ENCODE measurements at regions not wholly inside any gene's neighbourhood (a gene's known extent, or its start where the extent isn't known, plus 50 kb on each side); places are given as distances from the start of the nearest gene placed in this dataset.

DNA sequence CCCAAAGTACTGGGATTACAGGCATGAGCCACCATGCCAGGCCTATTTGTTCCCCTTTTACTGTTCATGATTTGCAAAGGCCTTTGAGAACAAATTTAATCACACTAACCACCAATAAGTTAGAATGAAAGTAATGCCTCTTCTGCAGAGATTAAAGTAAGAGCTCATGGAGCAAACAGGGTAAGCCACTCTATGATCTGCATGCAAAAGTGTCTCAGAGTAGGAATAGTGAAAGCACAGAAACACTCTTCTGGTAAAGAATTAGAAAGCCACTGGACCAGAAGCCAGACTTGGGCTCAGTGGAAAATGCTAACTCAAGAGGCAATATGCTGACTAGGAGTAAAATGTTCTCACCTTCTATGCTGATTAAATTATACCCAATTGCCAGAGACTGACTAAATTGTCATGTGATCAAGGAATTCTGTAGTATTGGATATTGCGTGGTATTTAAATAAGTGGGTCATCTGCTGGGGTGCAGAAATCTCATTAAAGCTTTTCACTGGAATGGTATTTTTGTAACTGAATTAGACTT lies 235.3 kb upstream of the ERBB4 start:
- no peaks in the 10 kb centered on the region for H3K27me3 Mint-ChIP-seq
- H3K4me3 Mint-ChIP-seq: no peak overlapping the region
- H3K36me3 Mint-ChIP-seq (ENCODE audit: insufficient read depth): no peaks in the 10 kb centered on the region
- H3K9me3 Mint-ChIP-seq: no peaks in the 10 kb centered on the region
- DNase-seq: no peak
- peaks cover 2% of the 10 kb centered on the region in 2 donors for H3K4me1 Mint-ChIP-seq (ENCODE audit: low read depth in 2 of 2)
- ATAC-seq (replicated peaks): no peak
- H3K27ac Mint-ChIP-seq: no peak overlapping the region

DNA sequence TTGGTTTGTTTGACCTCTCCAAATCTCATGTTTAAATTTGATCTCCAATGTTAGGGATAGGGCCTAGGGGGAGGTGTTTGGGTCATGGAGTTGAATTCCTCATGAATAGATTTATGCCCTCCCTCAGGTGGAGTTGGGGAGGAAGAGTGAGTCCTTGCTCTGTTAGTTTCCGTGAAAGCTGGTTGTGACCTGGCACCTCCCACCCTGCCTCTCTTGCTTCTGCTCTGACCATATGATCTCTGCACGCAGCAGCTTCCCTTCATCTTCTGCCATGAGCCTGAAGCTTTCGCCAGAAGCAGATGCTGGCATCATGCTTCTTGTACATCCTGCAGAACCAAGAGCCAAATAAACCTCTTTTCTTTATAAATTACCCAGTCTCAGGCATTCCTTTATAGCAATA lies 231.6 kb upstream of the ERBB4 start:
- ATAC-seq (replicated peaks) (no peak), DNase-seq (no peak)
- H3K4me1 Mint-ChIP-seq (ENCODE audit: low read depth in 2 of 2): no peaks in the 10 kb centered on the region
- H3K36me3 Mint-ChIP-seq (ENCODE audit: insufficient read depth): no peaks in the 10 kb centered on the region
- no peaks in the 10 kb centered on the region for H3K9me3 Mint-ChIP-seq
- H3K4me3 Mint-ChIP-seq: no peak overlapping the region
- H3K27me3 Mint-ChIP-seq: no peaks in the 10 kb centered on the region
- H3K27ac Mint-ChIP-seq: no peak overlapping the region

DNA sequence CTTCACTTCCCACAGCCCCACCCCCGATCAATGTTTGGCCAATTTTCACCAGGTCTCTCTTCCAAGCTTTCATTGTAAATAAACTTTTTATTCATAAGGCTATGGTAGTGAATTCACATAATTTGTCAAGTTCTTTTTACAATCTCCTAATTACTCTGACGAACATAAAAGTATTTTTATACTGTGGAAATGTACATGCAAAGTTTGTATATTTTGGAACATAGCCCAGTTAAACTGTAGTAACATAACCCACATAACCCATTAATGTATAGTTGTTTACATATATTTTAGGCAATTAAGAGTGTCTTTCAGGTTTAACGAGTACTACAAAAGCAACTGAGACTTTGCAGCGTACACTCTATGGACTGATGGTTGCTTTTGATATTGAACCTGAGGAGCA lies 228.3 kb upstream of the ERBB4 start:
- Mint-ChIP-seq H3K27ac (no peak overlapping the region), H3K36me3 (ENCODE audit: insufficient read depth) (no peaks in the 10 kb centered on the region), H3K9me3 (no peaks in the 10 kb centered on the region), H3K4me3 (no peak overlapping the region), H3K27me3 (no peaks in the 10 kb centered on the region), H3K4me1 (ENCODE audit: low read depth in 2 of 2) (no peaks in the 10 kb centered on the region)
- ATAC-seq (replicated peaks) (no peak), DNase-seq (no peak)

DNA sequence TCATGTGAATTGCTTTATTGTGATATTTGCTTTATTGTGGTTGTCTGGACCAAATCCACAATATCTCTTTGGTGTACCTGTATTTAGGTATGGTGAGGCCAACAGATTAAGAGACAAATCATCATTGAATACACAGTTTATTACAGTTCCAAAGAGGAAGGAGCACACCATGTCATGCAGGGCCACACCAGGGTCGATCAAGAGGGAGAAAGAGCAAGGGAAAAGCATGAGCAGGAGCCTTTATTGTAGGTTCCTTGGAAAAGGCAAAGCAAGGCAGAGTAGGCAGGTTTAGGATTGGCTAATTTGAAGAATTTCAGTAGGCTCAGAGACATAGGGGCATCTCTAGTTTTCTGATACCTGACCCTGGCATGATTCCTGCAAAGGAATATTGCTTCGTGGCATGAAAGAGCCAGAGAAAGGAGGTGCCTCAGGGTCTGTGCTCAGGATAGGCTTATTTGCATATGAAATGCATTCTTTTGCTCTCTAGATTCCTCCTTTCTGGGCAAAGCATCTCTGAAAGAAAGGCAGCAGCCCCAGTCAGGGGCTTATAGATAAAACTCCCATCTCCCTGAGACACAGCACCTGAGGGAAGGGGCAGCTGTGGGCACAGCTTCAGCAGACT lies 214.2 kb upstream of the ERBB4 start:
- H3K4me3 Mint-ChIP-seq: no peak overlapping the region
- no peaks in the 10 kb centered on the region for H3K4me1 Mint-ChIP-seq (ENCODE audit: low read depth in 2 of 2)
- H3K36me3 Mint-ChIP-seq (ENCODE audit: insufficient read depth): no peaks in the 10 kb centered on the region
- H3K27me3 Mint-ChIP-seq: no peaks in the 10 kb centered on the region
- no peak for ATAC-seq (replicated peaks)
- H3K9me3 Mint-ChIP-seq: peaks cover 11 to 30% of the 10 kb centered on the region in 2 donors
- no peak overlapping the region for H3K27ac Mint-ChIP-seq
- DNase-seq: no peak

DNA sequence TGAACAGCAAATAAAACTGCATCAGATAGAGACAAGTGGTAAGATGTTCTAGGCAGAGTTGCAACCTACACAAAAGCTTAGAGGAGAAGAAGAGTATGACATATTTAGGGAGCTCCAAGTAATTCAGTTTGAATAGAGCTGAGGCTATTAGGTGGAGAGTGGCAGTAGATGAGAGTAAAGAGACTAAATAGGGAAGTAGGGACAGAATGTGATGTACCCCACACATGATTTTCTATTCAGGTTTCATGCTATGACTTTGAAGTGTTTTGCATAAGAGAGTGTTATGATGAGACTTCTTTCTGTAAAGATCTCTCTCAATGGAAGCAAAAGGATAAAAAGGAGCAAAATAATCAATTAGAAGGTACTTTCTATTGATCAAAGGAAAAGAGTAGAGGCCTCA lies 206.8 kb upstream of the ERBB4 start:
- Mint-ChIP-seq H3K36me3 (ENCODE audit: insufficient read depth) (no peaks in the 10 kb centered on the region), H3K27me3 (no peaks in the 10 kb centered on the region), H3K27ac (no peak overlapping the region), H3K4me3 (no peak overlapping the region), H3K9me3 (peaks cover 0 to 2% of the 10 kb centered on the region in 2 donors), H3K4me1 (ENCODE audit: low read depth in 2 of 2) (no peaks in the 10 kb centered on the region)
- DNase-seq (no peak), ATAC-seq (replicated peaks) (no peak)

DNA sequence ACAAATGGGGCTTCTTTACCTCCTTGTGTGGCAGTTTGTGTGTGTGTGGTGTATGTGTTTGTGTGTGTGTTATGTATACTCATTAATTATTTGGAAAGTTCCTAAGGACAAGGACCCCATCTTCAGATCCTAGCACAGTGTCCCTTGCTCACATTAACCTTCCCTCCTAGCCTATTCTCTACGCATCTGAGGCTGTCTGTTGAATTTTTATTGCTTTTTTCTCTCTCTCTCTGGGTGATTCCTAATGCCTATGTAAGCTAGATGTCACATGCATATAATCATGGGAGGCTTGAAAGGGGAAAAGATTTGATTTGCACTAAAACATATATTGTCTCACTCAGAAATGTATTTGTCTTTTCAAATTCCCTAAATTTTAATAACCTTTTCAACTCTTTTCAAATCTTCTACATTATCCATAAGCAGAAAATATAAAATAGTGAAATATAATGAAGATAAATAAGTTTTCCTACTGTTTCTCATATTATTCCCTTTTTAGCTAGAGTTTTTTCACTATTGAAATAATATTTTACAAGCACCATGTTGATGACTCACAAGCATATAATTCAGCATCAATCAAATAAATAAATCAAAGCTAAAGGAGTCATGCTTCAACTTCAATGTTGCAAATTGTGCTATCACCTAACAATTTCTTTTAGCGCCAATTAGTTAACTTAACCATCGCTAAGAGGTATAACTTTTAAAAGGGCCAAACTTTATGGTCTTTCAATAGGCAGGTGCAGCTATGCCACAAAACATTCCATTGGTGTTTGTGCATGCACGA lies 199.0 kb upstream of the ERBB4 start:
- no peaks in the 10 kb centered on the region for H3K36me3 Mint-ChIP-seq (ENCODE audit: insufficient read depth)
- H3K4me3 Mint-ChIP-seq: no peak overlapping the region
- no peaks in the 10 kb centered on the region for H3K9me3 Mint-ChIP-seq
- no peak for DNase-seq
- H3K27me3 Mint-ChIP-seq: no peaks in the 10 kb centered on the region
- H3K27ac Mint-ChIP-seq: no peak overlapping the region
- no peak for ATAC-seq (replicated peaks)
- H3K4me1 Mint-ChIP-seq (ENCODE audit: low read depth in 2 of 2): no peaks in the 10 kb centered on the region

DNA sequence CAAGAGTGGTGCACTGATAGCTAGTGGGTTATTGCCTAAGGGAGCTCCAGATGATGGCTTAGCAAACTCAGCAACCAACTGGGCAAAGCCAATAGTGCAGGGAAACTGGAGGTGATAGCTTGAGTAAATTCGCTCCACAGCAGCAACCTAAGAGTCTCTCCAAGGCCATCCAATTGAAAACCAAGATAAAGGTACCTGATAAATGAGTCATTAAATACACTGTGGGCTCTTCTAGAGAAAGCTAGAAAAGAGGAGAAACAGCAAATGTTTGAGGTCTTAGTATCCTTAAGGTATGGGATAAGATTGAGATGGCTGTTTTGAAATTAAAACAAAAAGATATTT lies 197.8 kb upstream of the ERBB4 start:
- Mint-ChIP-seq H3K27me3 (no peaks in the 10 kb centered on the region), H3K27ac (no peak overlapping the region), H3K4me1 (ENCODE audit: low read depth in 2 of 2) (no peaks in the 10 kb centered on the region), H3K4me3 (no peak overlapping the region), H3K36me3 (ENCODE audit: insufficient read depth) (no peaks in the 10 kb centered on the region), H3K9me3 (no peaks in the 10 kb centered on the region)
- no peak for ATAC-seq (replicated peaks)
- no peak for DNase-seq

DNA sequence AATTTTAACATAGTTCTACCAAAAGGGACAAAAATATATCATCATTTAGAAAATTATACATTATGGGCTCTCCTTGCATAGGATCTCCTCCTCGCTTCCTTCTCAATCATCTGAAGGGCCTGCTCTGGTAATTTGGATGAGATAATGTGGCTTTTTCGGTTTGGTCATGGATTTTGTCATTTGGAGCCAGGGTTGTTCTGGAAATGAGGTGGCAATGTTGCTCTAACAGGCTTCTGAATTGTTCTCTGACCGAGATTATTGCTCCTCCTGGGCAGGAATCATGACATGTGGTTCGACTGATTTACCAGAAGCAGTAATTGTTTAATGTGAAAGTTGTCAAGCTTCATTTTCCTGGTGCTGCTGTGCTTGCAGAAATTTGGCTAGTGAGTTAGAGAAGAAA lies 194.7 kb upstream of the ERBB4 start:
- no peaks in the 10 kb centered on the region for H3K4me1 Mint-ChIP-seq (ENCODE audit: low read depth in 2 of 2)
- no peak overlapping the region for H3K27ac Mint-ChIP-seq
- no peak overlapping the region for H3K4me3 Mint-ChIP-seq
- no peaks in the 10 kb centered on the region for H3K9me3 Mint-ChIP-seq
- DNase-seq (no peak), ATAC-seq (replicated peaks) (no peak)
- H3K27me3 Mint-ChIP-seq: no peaks in the 10 kb centered on the region
- no peaks in the 10 kb centered on the region for H3K36me3 Mint-ChIP-seq (ENCODE audit: insufficient read depth)

DNA sequence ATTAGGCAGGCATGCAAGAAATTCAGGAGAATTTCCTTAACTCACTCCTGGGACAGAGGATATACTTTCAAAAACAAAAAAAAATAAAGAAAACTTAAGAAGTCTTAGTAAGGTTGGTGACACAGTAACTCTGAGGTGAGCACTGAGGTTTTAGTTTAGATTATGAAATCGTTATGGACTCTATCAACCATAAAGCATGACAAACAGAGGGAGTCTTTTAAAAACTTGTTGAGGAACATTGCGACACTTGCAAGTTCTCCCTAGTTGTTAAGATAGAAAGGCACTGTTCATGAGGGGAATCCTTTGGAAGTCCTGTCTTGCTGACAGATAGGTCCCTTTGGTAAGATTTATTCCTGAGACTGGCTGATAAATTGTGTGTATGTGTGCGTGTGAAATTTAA lies 194.3 kb upstream of the ERBB4 start:
- Mint-ChIP-seq H3K27me3 (no peaks in the 10 kb centered on the region), H3K4me3 (no peak overlapping the region), H3K27ac (no peak overlapping the region), H3K36me3 (ENCODE audit: insufficient read depth) (no peaks in the 10 kb centered on the region), H3K9me3 (no peaks in the 10 kb centered on the region), H3K4me1 (ENCODE audit: low read depth in 2 of 2) (no peaks in the 10 kb centered on the region)
- DNase-seq (no peak), ATAC-seq (replicated peaks) (no peak)

DNA sequence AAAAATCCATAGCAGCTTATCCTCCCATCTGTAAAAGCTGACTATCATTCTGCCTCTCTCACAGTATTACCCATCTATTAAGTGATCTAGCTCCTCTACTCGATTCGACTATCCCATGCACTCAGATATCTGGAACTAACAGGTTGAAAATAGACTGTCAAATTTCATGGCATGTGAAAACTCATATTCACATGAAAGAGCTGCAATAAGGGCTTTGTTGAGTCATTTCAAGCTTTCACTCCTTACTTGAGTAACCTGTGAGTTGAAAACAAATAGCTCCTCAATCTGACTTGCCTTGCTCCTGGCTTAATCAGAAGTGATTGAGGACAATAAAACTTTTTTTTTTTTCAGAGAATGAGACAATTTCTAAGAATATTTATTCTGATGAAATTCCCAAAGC lies 192.4 kb upstream of the ERBB4 start:
- Mint-ChIP-seq H3K4me3 (no peak overlapping the region), H3K36me3 (ENCODE audit: insufficient read depth) (no peaks in the 10 kb centered on the region), H3K27me3 (no peaks in the 10 kb centered on the region), H3K27ac (no peak overlapping the region), H3K9me3 (no peaks in the 10 kb centered on the region), H3K4me1 (ENCODE audit: low read depth in 2 of 2) (no peaks in the 10 kb centered on the region)
- no peak for DNase-seq
- ATAC-seq (replicated peaks): no peak

DNA sequence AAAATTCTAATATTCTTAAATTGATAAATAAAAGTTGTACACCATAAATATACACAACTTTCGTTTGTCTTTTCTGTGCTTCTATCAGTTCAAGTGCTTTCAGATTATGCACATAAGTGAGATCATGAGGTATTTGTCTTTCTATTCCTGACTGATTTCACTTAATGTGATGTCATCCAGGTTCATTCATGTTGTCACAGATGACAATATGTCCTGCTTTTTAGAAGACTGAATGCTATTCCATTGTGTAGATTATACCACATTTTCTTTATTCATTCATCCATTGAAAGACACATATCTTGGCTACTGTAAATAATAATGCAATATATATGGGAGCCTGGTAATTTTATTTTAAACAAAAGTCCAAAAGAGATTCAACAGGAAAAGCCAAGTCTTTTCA lies 190.1 kb upstream of the ERBB4 start:
- H3K4me1 Mint-ChIP-seq (ENCODE audit: low read depth in 2 of 2): peaks cover 5 to 12% of the 10 kb centered on the region in 2 donors

DNA sequence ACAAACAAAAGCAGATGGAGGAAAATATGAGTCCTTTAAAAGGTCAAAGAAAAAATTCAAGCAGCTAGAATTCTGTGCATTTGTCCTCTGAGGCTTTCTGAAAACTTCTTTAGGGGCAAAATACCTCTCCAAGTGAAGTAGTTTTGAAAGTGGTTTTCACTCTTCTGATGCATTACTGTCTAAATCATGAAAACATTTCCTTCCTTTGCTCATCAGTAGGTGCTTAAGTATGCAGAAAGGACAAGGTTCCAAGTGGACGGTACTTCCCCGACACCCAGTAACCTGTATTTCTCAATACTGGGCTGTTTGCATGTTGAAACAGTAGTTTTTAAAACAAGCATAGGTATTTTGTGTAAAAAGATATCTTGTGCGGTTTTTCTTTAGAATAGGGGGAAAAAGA lies 189.1 kb upstream of the ERBB4 start:
- Mint-ChIP-seq H3K4me3 (no peak overlapping the region), H3K9me3 (peaks cover 0 to 2% of the 10 kb centered on the region in 2 donors), H3K27me3 (no peaks in the 10 kb centered on the region), H3K27ac (peak overlapping the region in 1 of 2 donors; percentile 35), H3K4me1 (ENCODE audit: low read depth in 2 of 2) (peaks cover 5 to 12% of the 10 kb centered on the region in 2 donors), H3K36me3 (ENCODE audit: insufficient read depth) (no peaks in the 10 kb centered on the region)
- DNase-seq (no peak), ATAC-seq (replicated peaks) (no peak)

More for the DNA sequence above, 190.1 kb upstream of the ERBB4 start:
- Mint-ChIP-seq H3K27ac (no peak overlapping the region), H3K9me3 (peaks cover 0 to 2% of the 10 kb centered on the region in 2 donors), H3K36me3 (ENCODE audit: insufficient read depth) (no peaks in the 10 kb centered on the region), H3K27me3 (no peaks in the 10 kb centered on the region), H3K4me3 (no peak overlapping the region)
- no peak for ATAC-seq (replicated peaks)
- no peak for DNase-seq

DNA sequence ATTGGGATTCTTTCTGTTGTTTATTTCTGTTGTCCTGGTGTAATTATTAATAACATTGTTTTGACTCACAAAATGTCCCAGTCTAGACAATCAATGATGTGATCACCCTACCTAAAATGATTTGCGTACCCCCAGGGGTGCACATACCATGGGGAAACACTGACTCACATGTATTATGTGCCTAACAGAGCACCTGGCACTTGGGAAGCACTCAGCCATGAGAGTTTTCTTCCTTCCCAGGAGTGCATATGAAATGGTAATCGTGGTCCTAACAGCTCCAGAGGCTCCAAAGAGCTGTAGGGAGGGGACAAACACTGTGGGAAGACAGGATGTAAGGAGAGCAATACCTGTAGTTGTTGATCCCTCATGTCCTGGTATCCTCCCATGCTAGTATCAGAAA lies 187.8 kb upstream of the ERBB4 start:
- H3K27me3 Mint-ChIP-seq: no peaks in the 10 kb centered on the region
- no peak overlapping the region for H3K27ac Mint-ChIP-seq
- H3K4me1 Mint-ChIP-seq (ENCODE audit: low read depth in 2 of 2): peaks cover 5 to 12% of the 10 kb centered on the region in 2 donors
- no peaks in the 10 kb centered on the region for H3K36me3 Mint-ChIP-seq (ENCODE audit: insufficient read depth)
- H3K4me3 Mint-ChIP-seq: no peak overlapping the region
- ATAC-seq (replicated peaks) (no peak), DNase-seq (no peak)
- peaks cover 0 to 4% of the 10 kb centered on the region in 2 donors for H3K9me3 Mint-ChIP-seq

DNA sequence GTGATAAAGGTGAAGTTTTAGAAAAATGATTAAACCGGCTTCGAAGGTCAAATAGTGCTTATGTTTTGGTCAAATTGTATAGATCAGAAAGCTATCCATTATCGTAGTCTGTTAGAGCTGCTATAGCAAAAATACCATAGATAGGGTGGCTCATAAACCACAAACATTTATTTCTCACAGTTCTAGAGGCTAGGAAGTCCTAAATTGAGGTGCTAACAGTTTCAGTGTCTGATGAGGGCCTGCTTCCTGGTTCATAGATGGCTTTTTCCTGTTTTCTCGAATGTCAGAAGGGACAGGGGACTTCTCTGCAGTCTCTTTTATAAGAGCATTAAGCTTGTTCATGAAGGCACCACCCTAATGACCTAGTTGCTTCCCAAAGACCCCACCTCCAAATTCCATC lies 186.6 kb upstream of the ERBB4 start:
- Mint-ChIP-seq H3K27ac (peak overlapping the region in 1 of 2 donors; percentile 88), H3K36me3 (ENCODE audit: insufficient read depth) (no peaks in the 10 kb centered on the region), H3K9me3 (peaks cover 0 to 4% of the 10 kb centered on the region in 2 donors), H3K4me3 (peak overlapping the region in 1 of 2 donors; percentile 24), H3K4me1 (ENCODE audit: low read depth in 2 of 2) (peaks cover 5 to 12% of the 10 kb centered on the region in 2 donors), H3K27me3 (no peaks in the 10 kb centered on the region)
- peak; percentile 22 for ATAC-seq (replicated peaks)
- no peak for DNase-seq

All from effector memory CD8-positive, alpha-beta T cell (primary cell).